ENCODE measurements at regions not wholly inside any gene's neighbourhood (a gene's known extent, or its start where the extent isn't known, plus 50 kb on each side); places are given as distances from the start of the nearest gene placed in this dataset.

GRCh38 chr2:2839782-2840531 lies 508.9 kb upstream of the MYT1L start:
- H3K9ac ChIP-seq (ENCODE audit: insufficient read depth in 1 of 2, low read depth in 2 of 2, low read length in 2 of 2), result no peak overlapping the region
- no peak for DNase-seq (ENCODE audit: extremely low read depth in 1 of 4, low spot score in 3 of 4)

More at GRCh38 chr2:2839782-2840531, 508.9 kb upstream of the MYT1L start:
- CTCF ChIA-PET (ENCODE audit: low intra/inter-chr PET ratio), result no interaction called here
- no peak overlapping the region for H3K4me3 ChIP-seq
- H4K20me1 ChIP-seq (replicated peaks; ENCODE audit: control insufficient read depth, insufficient read depth, low read length), result peaks cover 5% of the 10 kb centered on the region; the same call in 1 of the 2 replicates
- H2AFZ ChIP-seq (ENCODE audit: low read depth, low read length), result no peak overlapping the region
- H3K36me3 ChIP-seq (ENCODE audit: control insufficient read depth, insufficient read depth, low read length), result no peaks in the 10 kb centered on the region
- H3K9me3 ChIP-seq (replicated peaks; ENCODE audit: control insufficient read depth, insufficient read depth, low read depth, low read length), result no peaks in the 10 kb centered on the region
- H3K4me2 ChIP-seq (ENCODE audit: insufficient read depth, low read length), result no peak overlapping the region
- no peak overlapping the region for H3K27ac ChIP-seq (ENCODE audit: extremely low read depth, low read depth, low read length)
- in situ Hi-C loops (cut with MboI) (no loop called here), intact Hi-C loops (cut with micrococcal nuclease) (no loop called here)
- WGBS (ENCODE audit: insufficient coverage, low coverage, missing lambda C conversion rate), result under 1% methylated on average over 13 of the region's 13 CpGs
- H3K27me3 ChIP-seq (ENCODE audit: control insufficient read depth in 2 of 2, insufficient read depth in 2 of 2, low read length in 2 of 2), result peaks cover 0 to 16% of the 10 kb centered on the region in 2 experiments; a peak in 2 of 5 replicates
- no peaks in the 10 kb centered on the region for H3K79me2 ChIP-seq (ENCODE audit: control insufficient read depth, insufficient read depth, low read length)
- no TSS peak for BruUV-seq (replicated peaks)
- no peak for FAIRE-seq
- TF ChIP-seq RAD51 (IDR thresholded peaks at IDR 0.05; ENCODE audit: borderline replicate concordance, low read depth) (no peak), MCM5 (IDR thresholded peaks at IDR 0.05; ENCODE audit: low read depth) (no peak), ZNF224 (CRISPR knock-in tag; IDR thresholded peaks at IDR 0.05) (no peak), REST (IDR thresholded peaks at IDR 0.05; ENCODE audit: borderline replicate concordance) (peak; percentile 69), REST (CRISPR knock-in tag; IDR thresholded peaks at IDR 0.05; ENCODE audit: low read depth) (no peak), PPARD (CRISPR knock-in tag; IDR thresholded peaks at IDR 0.05) (no peak), EGR1 (conservative IDR thresholded peaks at IDR 0.05) (no peak)
- H3K4me1 ChIP-seq (replicated peaks in 1 of 2; ENCODE audit: control insufficient read depth in 2 of 2, insufficient read depth in 2 of 2, low read length in 2 of 2), result no peaks in the 10 kb centered on the region; a peak in 1 of 5 replicates
- POLR2A ChIA-PET, result interaction anchor here (0.7 kb wide), 1 partner anchor 1178 kb away, joined by 3 read pairs; no protein-coding TSS in a partner anchor
- ATAC-seq, result no peak
- H3K9me1 ChIP-seq (ENCODE audit: control insufficient read depth, insufficient read depth, low read length), result no peaks in the 10 kb centered on the region

All from K562 (cell line).